ENCODE measurements at regions not wholly inside any gene's neighbourhood (a gene's known extent, or its start where the extent isn't known, plus 50 kb on each side); places are given as distances from the start of the nearest gene placed in this dataset.

- Histone ChIP-seq H3K27me3 (ENCODE audit: control insufficient read depth in 3 of 3, insufficient read depth in 3 of 3, low read length in 3 of 3) (no peaks in the 10 kb centered on the region), H3K9ac (ENCODE audit: low read depth in 1 of 3, low read length in 3 of 3) (no peak overlapping the region), H3K36me3 (ENCODE audit: control insufficient read depth in 3 of 3, insufficient read depth in 3 of 3, low read length in 3 of 3) (no peaks in the 10 kb centered on the region), H3K9me3 (ENCODE audit: control insufficient read depth in 3 of 3, low read length in 3 of 3) (no peaks in the 10 kb centered on the region), H3K4me3 (ENCODE audit: low read length in 3 of 3) (no peak overlapping the region), H3K4me1 (ENCODE audit: control insufficient read depth in 3 of 3, insufficient read depth in 3 of 3, low read length in 3 of 3) (no peaks in the 10 kb centered on the region), H3K27ac (ENCODE audit: low read depth, low read length) (no peak overlapping the region)
Measured at GRCh38 chr15:23912191-23912590, 225.1 kb upstream of the NDN start.

- no peak overlapping the region for H3K4me3 ChIP-seq (ENCODE audit: low read length in 3 of 3)
- no peaks in the 10 kb centered on the region for H3K36me3 ChIP-seq (ENCODE audit: control insufficient read depth in 3 of 3, insufficient read depth in 3 of 3, low read length in 3 of 3)
- H3K27ac ChIP-seq (ENCODE audit: low read depth, low read length), result no peak overlapping the region
- H3K27me3 ChIP-seq (ENCODE audit: control insufficient read depth in 3 of 3, insufficient read depth in 3 of 3, low read length in 3 of 3), result no peaks in the 10 kb centered on the region
- no peak overlapping the region for H3K9ac ChIP-seq (ENCODE audit: low read depth in 1 of 3, low read length in 3 of 3)
- H3K9me3 ChIP-seq (ENCODE audit: control insufficient read depth in 3 of 3, low read length in 3 of 3), result no peaks in the 10 kb centered on the region
- no peaks in the 10 kb centered on the region for H3K4me1 ChIP-seq (ENCODE audit: control insufficient read depth in 3 of 3, insufficient read depth in 3 of 3, low read length in 3 of 3)
Measured at GRCh38 chr15:23913081-23913480, 226.0 kb upstream of the NDN start.

- Histone ChIP-seq H3K27ac (ENCODE audit: low read depth, low read length) (no peak overlapping the region), H3K9ac (ENCODE audit: low read depth in 1 of 3, low read length in 3 of 3) (no peak overlapping the region), H3K9me3 (ENCODE audit: control insufficient read depth in 3 of 3, low read length in 3 of 3) (no peaks in the 10 kb centered on the region), H3K4me3 (ENCODE audit: low read length in 3 of 3) (no peak overlapping the region), H3K36me3 (ENCODE audit: control insufficient read depth in 3 of 3, insufficient read depth in 3 of 3, low read length in 3 of 3) (no peaks in the 10 kb centered on the region), H3K27me3 (ENCODE audit: control insufficient read depth in 3 of 3, insufficient read depth in 3 of 3, low read length in 3 of 3) (no peaks in the 10 kb centered on the region), H3K4me1 (ENCODE audit: control insufficient read depth in 3 of 3, insufficient read depth in 3 of 3, low read length in 3 of 3) (no peaks in the 10 kb centered on the region)
Measured at GRCh38 chr15:23913635-23914034, 226.5 kb upstream of the NDN start.

GRCh38 chr15:23924686-23925085, 237.6 kb upstream of the NDN start:
- Histone ChIP-seq H3K4me3 (ENCODE audit: low read length in 3 of 3) (no peak overlapping the region), H3K27ac (ENCODE audit: low read depth, low read length) (no peak overlapping the region), H3K36me3 (ENCODE audit: control insufficient read depth in 3 of 3, insufficient read depth in 3 of 3, low read length in 3 of 3) (no peaks in the 10 kb centered on the region), H3K27me3 (ENCODE audit: control insufficient read depth in 3 of 3, insufficient read depth in 3 of 3, low read length in 3 of 3) (no peaks in the 10 kb centered on the region), H3K4me1 (ENCODE audit: control insufficient read depth in 3 of 3, insufficient read depth in 3 of 3, low read length in 3 of 3) (no peaks in the 10 kb centered on the region), H3K9me3 (ENCODE audit: control insufficient read depth in 3 of 3, low read length in 3 of 3) (no peaks in the 10 kb centered on the region), H3K9ac (ENCODE audit: low read depth in 1 of 3, low read length in 3 of 3) (no peak overlapping the region)

- peaks cover 0 to 4% (median 0%) of the 10 kb centered on the region in 3 donors for H3K9me3 ChIP-seq (ENCODE audit: control insufficient read depth in 3 of 3, low read length in 3 of 3)
Measured at GRCh38 chr15:23954931-23955330, 267.8 kb upstream of the NDN start.

GRCh38 chr15:23983500-23984259, 296.6 kb upstream of the NDN start:
- no peaks in the 10 kb centered on the region for H3K4me1 ChIP-seq (ENCODE audit: control insufficient read depth in 3 of 3, insufficient read depth in 3 of 3, low read length in 3 of 3)
- H3K9ac ChIP-seq (ENCODE audit: low read depth in 1 of 3, low read length in 3 of 3), result no peak overlapping the region
- no peak overlapping the region for H3K27ac ChIP-seq (ENCODE audit: low read depth, low read length)
- no peaks in the 10 kb centered on the region for H3K36me3 ChIP-seq (ENCODE audit: control insufficient read depth in 3 of 3, insufficient read depth in 3 of 3, low read length in 3 of 3)
- H3K9me3 ChIP-seq (ENCODE audit: control insufficient read depth in 3 of 3, low read length in 3 of 3), result no peaks in the 10 kb centered on the region
- no peaks in the 10 kb centered on the region for H3K27me3 ChIP-seq (ENCODE audit: control insufficient read depth in 3 of 3, insufficient read depth in 3 of 3, low read length in 3 of 3)
- no peak overlapping the region for H3K4me3 ChIP-seq (ENCODE audit: low read length in 3 of 3)

More at GRCh38 chr15:23954931-23955330, 267.8 kb upstream of the NDN start:
- Histone ChIP-seq H3K9ac (ENCODE audit: low read depth in 1 of 3, low read length in 3 of 3) (no peak overlapping the region), H3K4me3 (ENCODE audit: low read length in 3 of 3) (no peak overlapping the region), H3K36me3 (ENCODE audit: control insufficient read depth in 3 of 3, insufficient read depth in 3 of 3, low read length in 3 of 3) (no peaks in the 10 kb centered on the region), H3K4me1 (ENCODE audit: control insufficient read depth in 3 of 3, insufficient read depth in 3 of 3, low read length in 3 of 3) (no peaks in the 10 kb centered on the region), H3K27me3 (ENCODE audit: control insufficient read depth in 3 of 3, insufficient read depth in 3 of 3, low read length in 3 of 3) (no peaks in the 10 kb centered on the region), H3K27ac (ENCODE audit: low read depth, low read length) (no peak overlapping the region)

DNA sequence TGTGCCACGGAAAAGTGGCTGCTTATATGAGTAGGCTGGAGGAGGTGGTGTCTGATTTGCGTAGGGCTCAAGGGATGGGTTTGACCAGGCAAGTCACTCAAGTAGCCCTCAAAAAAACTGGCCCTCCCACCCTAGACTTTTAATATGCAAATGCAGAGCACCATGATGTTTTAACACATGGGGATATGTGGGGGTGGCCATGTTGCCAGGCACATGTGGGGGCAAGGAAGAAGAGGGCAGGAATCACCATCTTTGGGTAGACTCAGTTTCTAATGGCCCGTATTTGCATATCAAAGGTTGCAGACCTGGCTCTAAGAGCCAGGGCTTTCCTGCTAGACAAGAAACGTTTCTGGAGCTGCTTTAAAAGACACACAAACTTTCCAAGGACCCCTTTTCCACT, 307.2 kb upstream of the NDN start:
- Histone ChIP-seq H3K4me3 (ENCODE audit: low read length in 3 of 3) (no peak overlapping the region), H3K4me1 (ENCODE audit: control insufficient read depth in 3 of 3, insufficient read depth in 3 of 3, low read length in 3 of 3) (no peaks in the 10 kb centered on the region), H3K36me3 (ENCODE audit: control insufficient read depth in 3 of 3, insufficient read depth in 3 of 3, low read length in 3 of 3) (no peaks in the 10 kb centered on the region), H3K27ac (ENCODE audit: low read depth, low read length) (no peak overlapping the region), H3K9me3 (ENCODE audit: control insufficient read depth in 3 of 3, low read length in 3 of 3) (peaks cover 0 to 5% (median 2%) of the 10 kb centered on the region in 3 donors), H3K27me3 (ENCODE audit: control insufficient read depth in 3 of 3, insufficient read depth in 3 of 3, low read length in 3 of 3) (no peaks in the 10 kb centered on the region), H3K9ac (ENCODE audit: low read depth in 1 of 3, low read length in 3 of 3) (no peak overlapping the region)

DNA sequence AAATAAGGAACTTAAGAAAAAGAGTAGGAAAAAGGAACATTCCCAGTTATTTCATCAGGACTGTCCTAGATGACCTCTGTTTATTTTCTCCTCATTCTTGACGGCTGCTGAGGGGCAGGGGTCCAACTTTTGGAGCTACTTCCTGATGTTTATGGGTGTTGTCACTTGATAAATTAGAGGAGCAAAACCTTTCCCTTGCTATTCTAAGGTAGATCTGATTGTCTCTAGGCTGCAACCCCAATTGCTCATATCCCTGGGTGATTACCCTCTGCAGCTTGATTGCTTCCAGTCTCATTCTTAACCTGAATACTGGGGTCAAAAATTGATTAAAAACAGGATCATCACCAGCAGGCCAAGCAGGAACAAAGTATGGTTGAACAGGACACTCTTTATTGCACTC, 311.0 kb upstream of the NDN start:
- Histone ChIP-seq H3K27ac (ENCODE audit: low read depth, low read length) (no peak overlapping the region), H3K36me3 (ENCODE audit: control insufficient read depth in 3 of 3, insufficient read depth in 3 of 3, low read length in 3 of 3) (no peaks in the 10 kb centered on the region), H3K4me1 (ENCODE audit: control insufficient read depth in 3 of 3, insufficient read depth in 3 of 3, low read length in 3 of 3) (no peaks in the 10 kb centered on the region), H3K4me3 (ENCODE audit: low read length in 3 of 3) (no peak overlapping the region), H3K9ac (ENCODE audit: low read depth in 1 of 3, low read length in 3 of 3) (no peak overlapping the region), H3K9me3 (ENCODE audit: control insufficient read depth in 3 of 3, low read length in 3 of 3) (peaks cover 0 to 5% (median 0%) of the 10 kb centered on the region in 3 donors), H3K27me3 (ENCODE audit: control insufficient read depth in 3 of 3, insufficient read depth in 3 of 3, low read length in 3 of 3) (no peaks in the 10 kb centered on the region)

GRCh38 chr15:24008476-24008875, 321.4 kb upstream of the NDN start:
- no peaks in the 10 kb centered on the region for H3K27me3 ChIP-seq (ENCODE audit: control insufficient read depth in 3 of 3, insufficient read depth in 3 of 3, low read length in 3 of 3)
- no peak overlapping the region for H3K4me3 ChIP-seq (ENCODE audit: low read length in 3 of 3)
- no peak overlapping the region for H3K9ac ChIP-seq (ENCODE audit: low read depth in 1 of 3, low read length in 3 of 3)
- H3K36me3 ChIP-seq (ENCODE audit: control insufficient read depth in 3 of 3, insufficient read depth in 3 of 3, low read length in 3 of 3), result no peaks in the 10 kb centered on the region
- peaks cover 0 to 4% (median 0%) of the 10 kb centered on the region in 3 donors for H3K9me3 ChIP-seq (ENCODE audit: control insufficient read depth in 3 of 3, low read length in 3 of 3)
- H3K27ac ChIP-seq (ENCODE audit: low read depth, low read length), result no peak overlapping the region
- no peaks in the 10 kb centered on the region for H3K4me1 ChIP-seq (ENCODE audit: control insufficient read depth in 3 of 3, insufficient read depth in 3 of 3, low read length in 3 of 3)

DNA sequence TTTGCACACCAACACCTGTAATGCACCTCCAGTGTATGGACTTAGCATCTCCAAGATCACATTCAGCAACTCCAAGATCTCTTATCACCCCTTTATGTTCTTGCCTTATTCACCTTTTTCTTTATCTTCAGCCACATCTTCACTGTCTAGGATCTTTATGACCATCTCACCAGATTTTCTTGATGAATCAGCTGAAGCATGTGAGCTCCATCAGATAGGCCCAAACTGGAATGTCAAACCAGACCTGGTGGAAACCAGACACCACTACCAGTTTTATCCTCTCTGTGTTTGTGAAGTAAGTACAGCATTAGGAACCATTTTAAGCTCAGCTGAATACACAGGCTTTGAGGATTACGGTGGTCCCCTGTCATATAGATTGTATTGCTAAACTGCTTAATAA, 330.4 kb upstream of the NDN start:
- H3K4me1 ChIP-seq (ENCODE audit: control insufficient read depth in 3 of 3, insufficient read depth in 3 of 3, low read length in 3 of 3), result no peaks in the 10 kb centered on the region
- H3K9ac ChIP-seq (ENCODE audit: low read depth in 1 of 3, low read length in 3 of 3), result no peak overlapping the region
- no peaks in the 10 kb centered on the region for H3K36me3 ChIP-seq (ENCODE audit: control insufficient read depth in 3 of 3, insufficient read depth in 3 of 3, low read length in 3 of 3)
- peaks cover 0 to 2% (median 0%) of the 10 kb centered on the region in 3 donors for H3K9me3 ChIP-seq (ENCODE audit: control insufficient read depth in 3 of 3, low read length in 3 of 3)
- no peak overlapping the region for H3K27ac ChIP-seq (ENCODE audit: low read depth, low read length)
- H3K27me3 ChIP-seq (ENCODE audit: control insufficient read depth in 3 of 3, insufficient read depth in 3 of 3, low read length in 3 of 3), result no peaks in the 10 kb centered on the region
- no peak overlapping the region for H3K4me3 ChIP-seq (ENCODE audit: low read length in 3 of 3)

Data from skeletal muscle tissue (tissue), 3 donors.